NB4 (cell line): ENCODE measurements at regions not wholly inside any gene's neighbourhood (a gene's known extent, or its start where the extent isn't known, plus 50 kb on each side); places are given as distances from the start of the nearest gene placed in this dataset.

ENCODE experiments used
- DNase-seq: peaks from one replicate; pipeline ENCODE4 v3.0.0; 2010; ENCODE audit warnings: low read depth
- H3K4me3 ChIP-seq: one replicate; pipeline ENCODE4 v1.5.1; 2011; ENCODE audit warnings: mild to moderate bottlenecking, low read depth, low read length, moderate library complexity
- MAX ChIP-seq: IDR thresholded peaks from 2 replicates; pipeline ENCODE4 v1.6.1; 2011; ENCODE audit warnings: low read depth, low read length
- MYC ChIP-seq: IDR thresholded peaks from 2 replicates; pipeline ENCODE4 v1.6.1; 2011; ENCODE audit warnings: low read depth, low read length
- POLR2A ChIP-seq: IDR thresholded peaks from 2 replicates; pipeline ENCODE4 v1.6.1; 2011; ENCODE audit warnings: mild to moderate bottlenecking; ENCODE audit not compliant: insufficient read length; ENCODE audit errors: extremely low read depth
- TF ChIP-seq, protein P1 (sequence below): IDR thresholded peaks from one replicate; pipeline ENCODE4 v1.5.1; 2012; ENCODE audit warnings: low read depth, low read length

- H3K4me3 ChIP-seq, result no peak overlapping the region
- TF ChIP-seq MYC (no peak), POLR2A (no peak), MAX (no peak)
- TF ChIP-seq, protein P1, sequence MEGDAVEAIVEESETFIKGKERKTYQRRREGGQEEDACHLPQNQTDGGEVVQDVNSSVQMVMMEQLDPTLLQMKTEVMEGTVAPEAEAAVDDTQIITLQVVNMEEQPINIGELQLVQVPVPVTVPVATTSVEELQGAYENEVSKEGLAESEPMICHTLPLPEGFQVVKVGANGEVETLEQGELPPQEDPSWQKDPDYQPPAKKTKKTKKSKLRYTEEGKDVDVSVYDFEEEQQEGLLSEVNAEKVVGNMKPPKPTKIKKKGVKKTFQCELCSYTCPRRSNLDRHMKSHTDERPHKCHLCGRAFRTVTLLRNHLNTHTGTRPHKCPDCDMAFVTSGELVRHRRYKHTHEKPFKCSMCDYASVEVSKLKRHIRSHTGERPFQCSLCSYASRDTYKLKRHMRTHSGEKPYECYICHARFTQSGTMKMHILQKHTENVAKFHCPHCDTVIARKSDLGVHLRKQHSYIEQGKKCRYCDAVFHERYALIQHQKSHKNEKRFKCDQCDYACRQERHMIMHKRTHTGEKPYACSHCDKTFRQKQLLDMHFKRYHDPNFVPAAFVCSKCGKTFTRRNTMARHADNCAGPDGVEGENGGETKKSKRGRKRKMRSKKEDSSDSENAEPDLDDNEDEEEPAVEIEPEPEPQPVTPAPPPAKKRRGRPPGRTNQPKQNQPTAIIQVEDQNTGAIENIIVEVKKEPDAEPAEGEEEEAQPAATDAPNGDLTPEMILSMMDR, result no peak
- peak; percentile 28 for DNase-seq
Measured at GRCh38 chr4:128513664-128514484, 226.3 kb upstream of the PGRMC2 start.

DNA sequence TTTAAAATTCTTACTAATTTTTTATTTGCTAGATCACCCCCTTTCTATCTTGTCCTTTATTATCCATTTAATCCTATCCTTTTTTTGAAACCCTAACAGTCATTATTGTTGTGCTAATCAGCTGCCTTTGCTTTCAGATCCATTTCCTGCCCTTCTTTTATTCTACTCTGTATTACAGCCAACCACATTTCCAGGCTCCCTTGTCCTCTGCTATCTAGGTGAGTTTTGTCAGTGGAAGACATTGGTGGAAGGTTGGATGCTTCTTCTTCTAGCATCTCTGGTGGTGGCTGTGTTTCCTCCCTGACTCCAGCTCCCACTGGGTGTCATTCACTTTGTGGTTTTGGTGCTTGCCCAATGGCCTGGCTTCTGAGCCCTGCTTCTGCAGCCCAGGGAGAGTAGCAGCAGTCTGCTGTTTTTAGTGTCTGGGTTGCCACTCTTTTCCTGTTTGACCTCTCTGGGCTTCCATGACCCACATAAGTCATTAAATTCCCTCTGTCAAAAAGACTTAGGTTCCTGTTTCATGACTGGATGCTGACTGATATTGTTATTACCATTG lies 225.2 kb upstream of the PGRMC2 start:
- DNase-seq, result peak; percentile 89
- TF ChIP-seq, protein P1, result no peak
- no peak for TF ChIP-seq MYC
- TF ChIP-seq POLR2A, result no peak
- no peak for TF ChIP-seq MAX
- no peak overlapping the region for H3K4me3 ChIP-seq

DNA sequence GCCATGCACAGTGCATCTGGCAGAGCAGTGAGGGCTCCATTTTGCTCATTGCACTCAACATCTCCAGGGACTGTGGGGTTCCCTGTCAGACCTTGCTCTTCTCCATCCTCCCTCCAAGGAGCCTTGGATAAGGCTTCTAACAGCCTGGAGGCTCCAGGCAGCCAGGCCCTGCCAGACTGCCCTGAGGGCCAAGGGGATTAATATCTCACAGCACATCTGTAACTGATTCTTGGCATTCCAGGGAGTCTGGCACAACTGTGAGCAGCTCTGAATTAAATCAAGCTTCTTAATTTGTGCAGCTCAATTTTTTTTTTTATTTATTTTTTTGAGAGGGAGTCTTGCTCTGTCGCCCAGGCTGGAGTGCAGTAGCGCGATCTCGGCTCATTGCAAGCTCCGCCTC lies 224.5 kb upstream of the PGRMC2 start:
- TF ChIP-seq, protein P1, result no peak
- TF ChIP-seq MAX (no peak), POLR2A (no peak), MYC (no peak)
- H3K4me3 ChIP-seq, result no peak overlapping the region
- DNase-seq, result no peak

DNA sequence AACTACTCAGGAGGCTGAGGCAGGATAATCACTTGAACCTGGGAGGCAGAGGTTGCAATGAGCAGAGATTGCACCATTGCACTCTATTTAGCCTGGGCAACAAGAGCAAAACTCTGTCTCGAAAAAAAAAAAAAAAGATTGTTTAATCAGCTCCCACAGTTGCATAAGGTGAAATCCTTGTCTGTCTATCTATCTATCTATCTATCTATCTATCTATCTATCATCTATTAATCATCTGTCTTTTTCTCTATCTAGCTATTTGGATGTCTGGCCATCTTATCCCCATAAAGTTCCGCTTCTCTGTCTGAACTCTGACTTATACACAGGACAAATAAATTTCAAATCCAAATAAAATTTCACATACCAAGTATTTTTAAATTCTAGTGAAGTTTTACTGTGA lies 223.2 kb upstream of the PGRMC2 start:
- no peak for TF ChIP-seq MAX
- no peak for TF ChIP-seq MYC
- TF ChIP-seq, protein P1, result no peak
- no peak for TF ChIP-seq POLR2A
- H3K4me3 ChIP-seq, result no peak overlapping the region
- no peak for DNase-seq

DNA sequence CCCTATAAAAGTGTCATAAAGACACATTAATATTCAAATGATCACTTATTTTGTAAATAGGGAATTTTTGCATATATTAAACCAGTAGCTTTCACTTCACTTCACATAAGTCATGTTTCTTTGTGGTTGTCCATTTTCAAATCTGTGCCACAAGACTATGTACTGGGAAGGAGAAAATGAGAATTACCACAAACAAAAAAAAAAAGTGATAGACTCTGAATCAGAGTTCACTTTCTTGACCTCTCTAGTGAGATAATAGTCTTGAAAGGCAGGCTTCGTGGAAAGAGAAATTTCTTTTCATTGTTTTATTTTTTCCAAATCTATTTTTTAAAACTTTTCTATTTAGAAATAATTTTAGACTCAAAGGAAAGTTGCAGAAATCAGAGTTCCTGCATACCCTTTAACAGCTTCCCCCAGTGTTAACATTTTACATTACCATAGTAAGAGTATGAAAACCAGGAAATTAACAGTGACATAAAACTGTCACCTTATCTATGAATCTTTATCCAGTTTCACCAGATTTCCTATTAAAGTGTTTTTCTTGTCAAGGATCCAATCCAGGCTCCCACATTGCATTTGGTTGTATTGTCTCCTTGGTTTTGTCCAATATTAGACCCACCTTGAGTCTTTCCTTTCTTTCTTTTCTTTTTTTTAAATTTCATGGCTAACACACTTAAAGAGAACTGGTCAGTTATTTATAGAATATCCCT lies 215.4 kb upstream of the PGRMC2 start:
- TF ChIP-seq MAX (no peak), POLR2A (no peak), MYC (no peak)
- TF ChIP-seq, protein P1, result no peak
- DNase-seq, result no peak
- no peak overlapping the region for H3K4me3 ChIP-seq
